ENCODE measurements at regions not wholly inside any gene's neighbourhood (a gene's known extent, or its start where the extent isn't known, plus 50 kb on each side); places are given as distances from the start of the nearest gene placed in this dataset.

DNA sequence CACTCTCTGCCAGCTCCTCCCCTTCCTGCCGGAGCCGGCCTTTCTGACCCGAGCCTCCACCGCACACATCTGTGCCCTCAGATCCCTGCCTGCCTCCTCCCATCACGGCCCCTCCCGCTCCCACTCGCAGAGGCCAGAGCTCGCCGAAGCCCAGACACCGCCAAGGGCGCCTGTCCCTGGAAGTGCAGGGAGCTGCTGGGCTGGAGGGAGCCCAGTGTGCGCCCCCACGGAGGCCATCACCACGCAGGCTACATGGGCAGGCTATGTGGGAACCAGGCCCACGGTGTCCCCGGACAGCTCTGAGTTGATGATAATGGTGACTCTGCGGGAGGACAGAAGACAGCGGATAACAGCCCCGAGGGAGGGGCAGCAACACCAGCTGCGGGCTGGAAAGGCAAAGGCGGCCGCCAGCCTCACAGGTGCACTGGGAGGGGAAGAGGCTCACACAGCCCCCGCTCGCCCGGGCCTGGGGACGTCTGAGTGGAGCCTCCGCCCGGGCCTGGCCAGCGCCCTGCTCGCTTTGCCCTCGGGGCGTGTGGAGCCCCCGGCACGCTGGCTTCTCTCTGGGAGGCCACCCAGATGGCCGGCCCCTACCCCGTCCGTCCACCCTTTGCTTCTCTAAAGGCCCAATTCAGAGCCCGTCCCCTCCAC, 154.9 kb downstream of the DLL1 start:
- ATAC-seq (ENCODE audit: insufficient read depth, low FRiP score) (no peak), DNase-seq (peak in 1 of 3 donors; percentile 16)
- 88 to 89% methylated on average over 36 to 38 of the region's 38 CpGs for WGBS, 2 donors
- no peaks in the 10 kb centered on the region for H3K36me3 ChIP-seq (ENCODE audit: control insufficient read depth in 4 of 4, insufficient read depth in 4 of 4, low read length in 4 of 4)
- H3K9ac ChIP-seq (ENCODE audit: insufficient read depth in 1 of 2, low read length in 2 of 2), result no peak overlapping the region
- no peaks in the 10 kb centered on the region for H3K27me3 ChIP-seq (ENCODE audit: control insufficient read depth in 3 of 3, insufficient read depth in 3 of 3, low read length in 2 of 3)
- H3K4me1 ChIP-seq (ENCODE audit: control insufficient read depth in 5 of 5, insufficient read depth in 5 of 5, low read length in 5 of 5), result peaks cover 0 to 20% (median 0%) of the 10 kb centered on the region in 5 donors
- TF ChIP-seq, protein P1, sequence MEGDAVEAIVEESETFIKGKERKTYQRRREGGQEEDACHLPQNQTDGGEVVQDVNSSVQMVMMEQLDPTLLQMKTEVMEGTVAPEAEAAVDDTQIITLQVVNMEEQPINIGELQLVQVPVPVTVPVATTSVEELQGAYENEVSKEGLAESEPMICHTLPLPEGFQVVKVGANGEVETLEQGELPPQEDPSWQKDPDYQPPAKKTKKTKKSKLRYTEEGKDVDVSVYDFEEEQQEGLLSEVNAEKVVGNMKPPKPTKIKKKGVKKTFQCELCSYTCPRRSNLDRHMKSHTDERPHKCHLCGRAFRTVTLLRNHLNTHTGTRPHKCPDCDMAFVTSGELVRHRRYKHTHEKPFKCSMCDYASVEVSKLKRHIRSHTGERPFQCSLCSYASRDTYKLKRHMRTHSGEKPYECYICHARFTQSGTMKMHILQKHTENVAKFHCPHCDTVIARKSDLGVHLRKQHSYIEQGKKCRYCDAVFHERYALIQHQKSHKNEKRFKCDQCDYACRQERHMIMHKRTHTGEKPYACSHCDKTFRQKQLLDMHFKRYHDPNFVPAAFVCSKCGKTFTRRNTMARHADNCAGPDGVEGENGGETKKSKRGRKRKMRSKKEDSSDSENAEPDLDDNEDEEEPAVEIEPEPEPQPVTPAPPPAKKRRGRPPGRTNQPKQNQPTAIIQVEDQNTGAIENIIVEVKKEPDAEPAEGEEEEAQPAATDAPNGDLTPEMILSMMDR (IDR thresholded peaks at IDR 0.05; ENCODE audit: control extremely low read depth, extremely low read depth), result no peak
- H3K9me3 ChIP-seq (ENCODE audit: control insufficient read depth in 4 of 4, insufficient read depth in 3 of 4, low read length in 3 of 4), result peaks cover 0 to 6% (median 0%) of the 10 kb centered on the region in 4 donors
- H3K4me3 ChIP-seq, result no peak overlapping the region
- no peak overlapping the region for H3K27ac ChIP-seq (ENCODE audit: low read depth in 1 of 2, low read length in 1 of 2)

DNA sequence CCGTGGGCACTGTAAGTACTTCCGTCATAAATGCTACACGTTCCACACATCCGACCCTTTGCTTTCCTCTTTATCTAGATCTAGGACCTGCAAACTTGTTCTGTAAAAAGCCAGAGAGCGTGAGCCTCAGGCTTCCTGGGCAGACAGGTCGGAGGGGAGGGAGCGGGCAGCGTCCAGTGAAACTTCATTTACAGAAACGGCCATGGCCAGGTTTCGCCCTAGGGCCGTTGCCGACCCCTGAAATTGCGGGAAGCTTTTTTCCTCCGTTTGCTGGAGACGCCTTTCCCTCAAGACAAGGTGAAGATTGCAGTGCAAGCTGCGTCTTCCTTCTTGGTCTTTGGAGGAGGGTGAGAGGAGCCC, 155.4 kb downstream of the DLL1 start:
- H3K9ac ChIP-seq (ENCODE audit: insufficient read depth in 1 of 2, low read length in 2 of 2), result no peak overlapping the region
- no peak for DNase-seq
- H3K27me3 ChIP-seq (ENCODE audit: control insufficient read depth in 3 of 3, insufficient read depth in 3 of 3, low read length in 2 of 3), result no peaks in the 10 kb centered on the region
- TF ChIP-seq, protein P1 (IDR thresholded peaks at IDR 0.05; ENCODE audit: control extremely low read depth, extremely low read depth), result no peak
- 85 to 86% methylated on average over 16 of the region's 16 CpGs for WGBS, 2 donors
- no peaks in the 10 kb centered on the region for H3K36me3 ChIP-seq (ENCODE audit: control insufficient read depth in 4 of 4, insufficient read depth in 4 of 4, low read length in 4 of 4)
- no peak for ATAC-seq (ENCODE audit: insufficient read depth, low FRiP score)
- H3K4me3 ChIP-seq, result no peak overlapping the region
- no peak overlapping the region for H3K27ac ChIP-seq (ENCODE audit: low read depth in 1 of 2, low read length in 1 of 2)
- peaks cover 0 to 6% (median 0%) of the 10 kb centered on the region in 4 donors for H3K9me3 ChIP-seq (ENCODE audit: control insufficient read depth in 4 of 4, insufficient read depth in 3 of 4, low read length in 3 of 4)
- peaks cover 0 to 20% (median 0%) of the 10 kb centered on the region in 5 donors for H3K4me1 ChIP-seq (ENCODE audit: control insufficient read depth in 5 of 5, insufficient read depth in 5 of 5, low read length in 5 of 5)

DNA sequence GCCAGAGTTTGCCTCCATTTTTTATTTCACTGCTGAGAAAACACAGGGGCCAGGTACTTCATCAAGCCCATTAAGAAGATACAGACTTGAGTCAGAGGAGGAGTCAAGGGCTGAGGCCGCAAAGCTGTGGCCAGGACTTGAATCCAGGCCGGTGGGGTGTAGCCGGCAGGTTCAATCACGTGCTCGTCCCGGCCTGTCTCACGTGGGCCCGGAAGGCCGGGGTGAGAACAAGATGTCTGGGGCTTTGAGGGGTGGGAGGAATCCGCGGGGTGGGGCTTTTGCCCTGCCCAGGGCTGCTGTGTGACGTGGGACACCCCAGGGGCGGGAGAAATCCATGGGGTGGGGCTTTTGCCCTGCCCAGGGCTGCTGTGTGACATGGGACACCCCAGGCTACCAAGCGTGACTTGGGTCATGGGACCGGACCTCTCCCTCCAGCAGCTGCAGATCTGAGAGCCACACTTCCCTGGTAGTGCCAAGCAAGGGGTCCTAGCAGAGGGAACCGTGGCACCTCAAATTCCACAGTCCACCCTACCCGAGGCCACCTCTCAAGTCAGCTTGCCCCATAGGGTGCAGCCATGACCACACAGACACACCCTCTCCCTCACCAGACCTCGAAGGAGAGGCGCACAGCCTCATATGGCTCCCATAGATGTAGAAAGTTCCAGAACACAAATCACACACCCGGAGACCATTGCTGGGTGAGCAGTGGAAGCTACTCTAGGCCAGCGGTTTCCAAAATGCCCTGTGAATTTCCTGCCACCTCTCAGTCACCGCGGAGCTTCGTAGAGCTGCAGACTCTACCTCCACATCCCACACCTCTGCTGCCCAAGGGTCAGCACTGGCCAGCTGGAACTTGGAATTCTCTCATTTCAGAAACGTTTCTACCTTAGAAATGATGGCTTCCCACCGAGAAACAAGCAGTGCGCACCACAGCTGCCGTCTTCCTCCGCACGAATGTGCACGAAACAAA, 156.1 kb downstream of the DLL1 start:
- Histone ChIP-seq H3K36me3 (ENCODE audit: control insufficient read depth in 4 of 4, insufficient read depth in 4 of 4, low read length in 4 of 4) (no peaks in the 10 kb centered on the region), H3K27me3 (ENCODE audit: control insufficient read depth in 3 of 3, insufficient read depth in 3 of 3, low read length in 2 of 3) (no peaks in the 10 kb centered on the region), H3K9me3 (ENCODE audit: control insufficient read depth in 4 of 4, insufficient read depth in 3 of 4, low read length in 3 of 4) (peaks cover 0 to 6% (median 0%) of the 10 kb centered on the region in 4 donors), H3K4me3 (no peak overlapping the region), H3K27ac (ENCODE audit: low read depth in 1 of 2, low read length in 1 of 2) (no peak overlapping the region), H3K9ac (ENCODE audit: insufficient read depth in 1 of 2, low read length in 2 of 2) (no peak overlapping the region), H3K4me1 (ENCODE audit: control insufficient read depth in 5 of 5, insufficient read depth in 5 of 5, low read length in 5 of 5) (peaks cover 0 to 20% (median 5%) of the 10 kb centered on the region in 5 donors)
- DNase-seq (peak in 1 of 3 donors; percentile 10), ATAC-seq (ENCODE audit: insufficient read depth, low FRiP score) (no peak)
- TF ChIP-seq, protein P1 (IDR thresholded peaks at IDR 0.05; ENCODE audit: control extremely low read depth, extremely low read depth), result no peak
- 86 to 90% methylated on average over 31 of the region's 31 CpGs for WGBS, 2 donors

All from lung (tissue), 11 donors.